Trophoblast cell (in vitro differentiated cells and primary cell): ENCODE measurements at regions not wholly inside any gene's neighbourhood (a gene's known extent, or its start where the extent isn't known, plus 50 kb on each side); places are given as distances from the start of the nearest gene placed in this dataset.
"Not testable (repeated sequence)": the region's sequence is repeated elsewhere in the genome, so short reads cannot be mapped to it uniquely, and the experiment has no call there.

Experiments
- DNase-seq, 2 donors: peaks; one replicate each; pipeline ENCODE4 v3.0.0-alpha.2; 2016
- H2AFZ ChIP-seq: 2 replicates; pipeline ENCODE4 v1.6.1; 2013; ENCODE audit warnings: low read length, moderate library complexity, mild to moderate bottlenecking; ENCODE audit not compliant: insufficient read depth, poor library complexity
- H2AK5ac ChIP-seq: 2 replicates; pipeline ENCODE4 v1.6.1; 2013; ENCODE audit warnings: mild to moderate bottlenecking, low read length
- H2BK120ac ChIP-seq: 2 replicates; pipeline ENCODE4 v1.6.1; 2013; ENCODE audit warnings: low read length, mild to moderate bottlenecking, moderate library complexity; ENCODE audit not compliant: insufficient read depth, poor library complexity
- H2BK12ac ChIP-seq: 2 replicates; pipeline ENCODE4 v1.6.1; 2013; ENCODE audit warnings: mild to moderate bottlenecking, low read length, moderate library complexity
- H2BK5ac ChIP-seq: 2 replicates; pipeline ENCODE4 v1.6.1; 2013; ENCODE audit warnings: low read length, low read depth, moderate library complexity, mild to moderate bottlenecking; ENCODE audit not compliant: poor library complexity
- H3K14ac ChIP-seq: 2 replicates; pipeline ENCODE4 v1.6.1; 2013; ENCODE audit warnings: mild to moderate bottlenecking, low read length
- H3K18ac ChIP-seq: 2 replicates; pipeline ENCODE4 v1.6.1; 2013; ENCODE audit warnings: mild to moderate bottlenecking, low read length
- H3K23ac ChIP-seq: 2 replicates; pipeline ENCODE4 v1.6.1; 2013; ENCODE audit warnings: low read length
- H3K27ac ChIP-seq: 2 replicates; pipeline ENCODE4 v1.5.1; 2013; ENCODE audit warnings: low read depth, mild to moderate bottlenecking, inconsistent platforms, low read length, moderate library complexity
- H3K27me3 ChIP-seq: 2 replicates; pipeline ENCODE4 v1.6.1; 2013; ENCODE audit warnings: inconsistent platforms, mild to moderate bottlenecking, low read length, moderate library complexity; ENCODE audit not compliant: insufficient read depth
- H3K36me3 ChIP-seq, 2 experiments: 1 replicate in 1 of 2; 2 replicates in 1 of 2; pipeline ENCODE4 v1.6.1; 2013; ENCODE audit warnings: low read length in 2 of 2, mild to moderate bottlenecking in 2 of 2, moderate library complexity in 1 of 2; ENCODE audit not compliant: insufficient read depth in 2 of 2, control insufficient read depth in 1 of 2
- H3K4ac ChIP-seq: 2 replicates; pipeline ENCODE4 v1.6.1; 2013; ENCODE audit warnings: low read depth, mild to moderate bottlenecking, low read length, moderate library complexity
- H3K4me1 ChIP-seq, 2 experiments: 1 replicate in 1 of 2; 2 replicates in 1 of 2; pipeline ENCODE4 v1.6.1; 2013; ENCODE audit warnings: low read length in 2 of 2, mild to moderate bottlenecking in 2 of 2, moderate library complexity in 1 of 2; ENCODE audit not compliant: insufficient read depth in 2 of 2, control insufficient read depth in 1 of 2
- H3K4me2 ChIP-seq: 2 replicates; pipeline ENCODE4 v1.6.1; 2013; ENCODE audit warnings: inconsistent platforms, mild to moderate bottlenecking, low read length, moderate library complexity
- H3K4me3 ChIP-seq: 2 replicates; pipeline ENCODE4 v1.5.1; 2013; ENCODE audit warnings: mild to moderate bottlenecking, low read depth, low read length, inconsistent platforms
- H3K79me1 ChIP-seq: one replicate; pipeline ENCODE4 v1.6.1; 2013; ENCODE audit warnings: low read length
- H3K79me2 ChIP-seq: 2 replicates; pipeline ENCODE4 v1.6.1; 2013; ENCODE audit warnings: low read length, mild to moderate bottlenecking; ENCODE audit not compliant: control insufficient read depth, insufficient read depth, poor library complexity
- H3K9ac ChIP-seq: 2 replicates; pipeline ENCODE4 v1.6.1; 2013; ENCODE audit warnings: mild to moderate bottlenecking, low read length
- H3K9me3 ChIP-seq: 2 replicates; pipeline ENCODE4 v1.6.1; 2013; ENCODE audit warnings: low read depth, mild to moderate bottlenecking, control low read depth, inconsistent platforms, low read length; ENCODE audit not compliant: insufficient read depth
- H4K12ac ChIP-seq: 2 replicates; pipeline ENCODE4 v1.6.1; 2013; ENCODE audit warnings: low read depth, mild to moderate bottlenecking, low read length, moderate library complexity
- H4K8ac ChIP-seq: 2 replicates; pipeline ENCODE4 v1.6.1; 2013; ENCODE audit warnings: low read depth, mild to moderate bottlenecking, low read length, moderate library complexity
- H4K91ac ChIP-seq: one replicate; pipeline ENCODE4 v1.6.1; 2013; ENCODE audit warnings: low read depth, mild to moderate bottlenecking, low read length, moderate library complexity
- WGBS: extraction: QIAGEN DNeasy Blood & Tissue Kit; methylation state at CpG from one replicate; pipeline ENCODE4 v1.1.7; 2013; ENCODE audit warnings: missing lambda C conversion rate; ENCODE audit not compliant: insufficient read length, insufficient coverage; ENCODE audit errors: extremely low coverage; 5-methylcytosine and 5-hydroxymethylcytosine counted together

GRCh38 chr15:44854696-44855095 is 101.8 kb upstream of the TERB2 start:
- DNase-seq, H3K79me1 ChIP-seq, H3K23ac ChIP-seq, H3K27ac ChIP-seq, H3K36me3 ChIP-seq, H3K4me2 ChIP-seq, H2AFZ ChIP-seq, H3K27me3 ChIP-seq, H3K79me2 ChIP-seq, H3K4me1 ChIP-seq, H2BK5ac ChIP-seq, H4K12ac ChIP-seq, H2AK5ac ChIP-seq, H2BK120ac ChIP-seq, H3K14ac ChIP-seq, H4K91ac ChIP-seq, H3K9ac ChIP-seq, H3K9me3 ChIP-seq, H3K4ac ChIP-seq, H3K4me3 ChIP-seq, H3K18ac ChIP-seq, H4K8ac ChIP-seq, H2BK12ac ChIP-seq: not testable (repeated sequence)
- no CpG with 5 or more reads among the region's 4 CpGs for WGBS

GRCh38 chr15:44856284-44856683 is 100.2 kb upstream of the TERB2 start:
- DNase-seq = not testable (repeated sequence)

GRCh38 chr15:44857164-44857710 is 99.2 kb upstream of the TERB2 start:
- not testable (repeated sequence) for H4K12ac ChIP-seq, DNase-seq, H4K91ac ChIP-seq, H3K36me3 ChIP-seq, H3K4me3 ChIP-seq, H3K18ac ChIP-seq, H3K79me2 ChIP-seq, H3K9ac ChIP-seq, H3K27ac ChIP-seq, H3K4me1 ChIP-seq, H3K79me1 ChIP-seq, H3K9me3 ChIP-seq, H3K27me3 ChIP-seq, H2AFZ ChIP-seq, H3K23ac ChIP-seq, H2AK5ac ChIP-seq, H3K14ac ChIP-seq, H4K8ac ChIP-seq, H2BK120ac ChIP-seq, H3K4ac ChIP-seq, H3K4me2 ChIP-seq, H2BK5ac ChIP-seq, H2BK12ac ChIP-seq
- no CpG with 5 or more reads among the region's 3 CpGs for WGBS

More at GRCh38 chr15:44856284-44856683, 100.2 kb upstream of the TERB2 start:
- H3K79me2 ChIP-seq, H4K91ac ChIP-seq, H4K8ac ChIP-seq, H3K27me3 ChIP-seq, H3K27ac ChIP-seq, H3K23ac ChIP-seq, H2BK120ac ChIP-seq, H3K18ac ChIP-seq, H3K4ac ChIP-seq, H2AK5ac ChIP-seq, H3K4me3 ChIP-seq, H3K79me1 ChIP-seq, H3K9ac ChIP-seq, H2BK5ac ChIP-seq, H3K14ac ChIP-seq, H2BK12ac ChIP-seq, H3K9me3 ChIP-seq, H3K4me2 ChIP-seq, H3K36me3 ChIP-seq, H2AFZ ChIP-seq, H3K4me1 ChIP-seq, H4K12ac ChIP-seq: not testable (repeated sequence)
- no CpG with 5 or more reads among the region's 3 CpGs for WGBS

GRCh38 chr15:44859088-44859487 is 97.4 kb upstream of the TERB2 start:
- not testable (repeated sequence) for H3K27me3 ChIP-seq, H2BK12ac ChIP-seq, H2BK5ac ChIP-seq, H3K9ac ChIP-seq, H3K9me3 ChIP-seq, H2AK5ac ChIP-seq, H2BK120ac ChIP-seq, H3K4ac ChIP-seq, H3K27ac ChIP-seq, DNase-seq, H2AFZ ChIP-seq, H3K23ac ChIP-seq, H3K18ac ChIP-seq, H4K91ac ChIP-seq, H3K36me3 ChIP-seq, H4K12ac ChIP-seq, H3K4me1 ChIP-seq, H3K14ac ChIP-seq, H3K4me2 ChIP-seq, H3K4me3 ChIP-seq, H3K79me1 ChIP-seq, H3K79me2 ChIP-seq, H4K8ac ChIP-seq
- WGBS = no CpG with 5 or more reads among the region's 2 CpGs
